DND-41 (cell line): ENCODE measurements at regions not wholly inside any gene's neighbourhood (a gene's known extent, or its start where the extent isn't known, plus 50 kb on each side); places are given as distances from the start of the nearest gene placed in this dataset.

Source experiments
- ATAC-seq: fragments of 200-7000 bp; cut with Tn5 transposase; 3 replicates; pipeline ENCODE4 v1.9.1; 2021; ENCODE audit warnings: low read depth; ENCODE audit not compliant: insufficient read depth
- DNase-seq: peaks from one replicate; pipeline ENCODE4 v3.0.0-alpha.2; 2020
- H2AFZ ChIP-seq: 2 replicates; pipeline ENCODE4 v1.6.0; 2012; ENCODE audit warnings: low read depth, low read length
- H3K27ac ChIP-seq: 2 replicates; pipeline ENCODE4 v1.5.1; 2012; ENCODE audit warnings: low read length, inconsistent platforms
- H3K27me3 ChIP-seq: fragments of 200-600 bp; sonication (generic); 2 replicates; pipeline ENCODE4 v1.6.0; 2012; ENCODE audit warnings: low read length, mild to moderate bottlenecking, inconsistent platforms; ENCODE audit not compliant: insufficient read depth, poor library complexity
- H3K36me3 ChIP-seq: 2 replicates; pipeline ENCODE4 v1.5.1; 2012; ENCODE audit warnings: low read length, inconsistent platforms; ENCODE audit not compliant: insufficient read depth
- H3K4me1 ChIP-seq: 2 replicates; pipeline ENCODE4 v1.5.1; 2012; ENCODE audit warnings: mild to moderate bottlenecking, low read length; ENCODE audit not compliant: insufficient read depth
- H3K4me2 ChIP-seq: 2 replicates; pipeline ENCODE4 v1.6.0; 2012; ENCODE audit warnings: mild to moderate bottlenecking, moderate library complexity, low read length, inconsistent platforms; ENCODE audit not compliant: insufficient read depth
- H3K4me3 ChIP-seq, 2 experiments: fragments of 200-600 bp in 1 of 2; shearing (Covaris generic) in 1 of 2; 2 replicates each; pipeline ENCODE4 v1.5.1; 2012 to 2016; ENCODE audit warnings: inconsistent platforms in 2 of 2, low read length in 2 of 2, mild to moderate bottlenecking in 2 of 2, low read depth in 1 of 2, moderate library complexity in 1 of 2
- H3K79me2 ChIP-seq: 2 replicates; pipeline ENCODE4 v1.6.0; 2012; ENCODE audit warnings: low read length, inconsistent platforms; ENCODE audit not compliant: insufficient read depth
- H3K9ac ChIP-seq: 2 replicates; pipeline ENCODE4 v1.6.0; 2012; ENCODE audit warnings: low read depth, mild to moderate bottlenecking, inconsistent platforms, low read length, moderate library complexity
- H3K9me3 ChIP-seq: 2 replicates; pipeline ENCODE4 v1.5.1; 2012; ENCODE audit warnings: low read length, moderate library complexity, mild to moderate bottlenecking, inconsistent platforms; ENCODE audit not compliant: insufficient read depth, severe bottlenecking
- H4K20me1 ChIP-seq: 2 replicates; pipeline ENCODE4 v1.6.0; 2012; ENCODE audit warnings: low read length; ENCODE audit not compliant: insufficient read depth
- CTCF ChIP-seq: IDR thresholded peaks from 2 replicates; pipeline ENCODE4 v1.5.1; 2012; ENCODE audit warnings: borderline replicate concordance, low read length, moderate library complexity, mild to moderate bottlenecking; ENCODE audit not compliant: poor library complexity, severe bottlenecking; ENCODE audit errors: extremely low read depth
- EZH2 ChIP-seq: IDR thresholded peaks from 3 replicates; pipeline ENCODE4 v1.6.1; 2012; ENCODE audit warnings: borderline replicate concordance, low read depth, mild to moderate bottlenecking, moderate library complexity, low read length, inconsistent platforms; ENCODE audit not compliant: severe bottlenecking

GRCh38 chr1:239725371-239725770, 339.0 kb downstream of the CHRM3 start:
- no peak overlapping the region for H3K4me3 ChIP-seq
- peaks cover 13% of the 10 kb centered on the region for H3K79me2 ChIP-seq
- H4K20me1 ChIP-seq: no peaks in the 10 kb centered on the region
- no peaks in the 10 kb centered on the region for H3K27me3 ChIP-seq
- peaks cover 30% of the 10 kb centered on the region for H3K4me1 ChIP-seq
- no peak overlapping the region for H3K27ac ChIP-seq
- no peak for ATAC-seq
- no peak for DNase-seq
- H3K9ac ChIP-seq: no peak overlapping the region
- H2AFZ ChIP-seq: no peak overlapping the region
- TF ChIP-seq EZH2 (no peak), CTCF (no peak)
- no peaks in the 10 kb centered on the region for H3K36me3 ChIP-seq
- no peak overlapping the region for H3K4me2 ChIP-seq
- no peaks in the 10 kb centered on the region for H3K9me3 ChIP-seq

- no peaks in the 10 kb centered on the region for H3K27me3 ChIP-seq
- H3K9ac ChIP-seq: no peak overlapping the region
- no peaks in the 10 kb centered on the region for H3K36me3 ChIP-seq
- H3K4me1 ChIP-seq: peaks cover 28% of the 10 kb centered on the region
- H3K79me2 ChIP-seq: peaks cover 8% of the 10 kb centered on the region
- no peak overlapping the region for H3K27ac ChIP-seq
- H2AFZ ChIP-seq: no peak overlapping the region
- ATAC-seq: no peak
- no peak for TF ChIP-seq EZH2
- TF ChIP-seq CTCF: no peak
- no peaks in the 10 kb centered on the region for H3K9me3 ChIP-seq
- H4K20me1 ChIP-seq: no peaks in the 10 kb centered on the region
- no peak overlapping the region for H3K4me3 ChIP-seq
- no peak for DNase-seq
- H3K4me2 ChIP-seq: no peak overlapping the region
These were observed 339.6 kb downstream of the CHRM3 start for GRCh38 chr1:239725933-239726332.

- Histone ChIP-seq H4K20me1 (no peaks in the 10 kb centered on the region), H2AFZ (no peak overlapping the region), H3K4me3 (no peak overlapping the region), H3K9ac (no peak overlapping the region), H3K4me2 (no peak overlapping the region), H3K79me2 (no peaks in the 10 kb centered on the region), H3K36me3 (no peaks in the 10 kb centered on the region), H3K27ac (no peak overlapping the region), H3K9me3 (no peaks in the 10 kb centered on the region), H3K4me1 (peaks cover 6% of the 10 kb centered on the region; the same call in 1 of the 2 replicates), H3K27me3 (no peaks in the 10 kb centered on the region)
- no peak for TF ChIP-seq EZH2
- no peak for TF ChIP-seq CTCF
- no peak for DNase-seq
- no peak for ATAC-seq
These were observed 344.0 kb downstream of the CHRM3 start for GRCh38 chr1:239730378-239730777.
